ENCODE measurements at regions not wholly inside any gene's neighbourhood (a gene's known extent, or its start where the extent isn't known, plus 50 kb on each side); places are given as distances from the start of the nearest gene placed in this dataset.
A peak's percentile ranks its signal among the peaks of the same experiment; 100 is the strongest.

DNA sequence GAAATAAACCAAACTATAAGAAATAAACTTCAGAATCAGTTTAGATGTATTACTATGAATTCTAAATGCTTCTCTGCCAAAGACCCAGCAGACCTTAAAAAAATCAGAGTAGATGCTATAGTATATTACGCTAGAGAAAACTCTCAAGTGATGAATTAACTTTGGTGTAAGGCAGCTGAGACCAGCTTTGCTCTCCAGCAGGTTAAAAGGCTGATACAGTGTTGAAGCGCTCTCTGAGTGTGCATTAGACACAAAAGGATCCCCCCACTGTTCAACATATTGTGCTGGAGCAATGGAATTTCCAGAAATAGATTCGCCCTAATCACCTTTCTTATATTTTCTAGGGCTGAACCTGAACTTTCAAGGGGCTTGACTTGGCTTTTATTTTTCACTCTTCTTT is 190.0 kb downstream of the EFHB start:
- no peaks in the 10 kb centered on the region for H3K9me3 Mint-ChIP-seq
- no peak for ATAC-seq
- no peak for DNase-seq
- H3K4me3 Mint-ChIP-seq, result no peak overlapping the region
- H3K27ac Mint-ChIP-seq, result no peak overlapping the region
- H3K4me1 Mint-ChIP-seq, result no peaks in the 10 kb centered on the region
- no peaks in the 10 kb centered on the region for H3K27me3 Mint-ChIP-seq

DNA sequence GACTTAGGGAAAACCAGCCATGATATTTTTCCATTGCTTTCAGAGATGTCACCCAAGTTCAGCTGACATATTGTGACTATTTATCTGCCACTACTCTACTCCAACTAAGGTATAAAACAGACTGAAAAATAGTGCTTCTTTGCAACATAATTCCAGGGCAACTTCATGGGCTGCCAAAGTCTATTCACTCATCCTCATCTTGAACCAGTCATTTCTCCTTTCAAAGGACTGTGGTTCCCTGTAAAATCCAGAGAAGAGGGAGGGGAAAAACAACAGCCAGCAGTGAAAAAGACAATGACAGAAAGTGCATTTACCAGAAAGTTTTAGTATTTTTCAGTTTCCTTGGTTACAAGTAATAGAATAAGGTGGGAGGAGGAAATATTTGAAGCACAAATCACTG is 191.1 kb downstream of the EFHB start:
- Mint-ChIP-seq H3K4me3 (no peak overlapping the region), H3K27me3 (no peaks in the 10 kb centered on the region), H3K4me1 (no peaks in the 10 kb centered on the region), H3K27ac (no peak overlapping the region), H3K9me3 (no peaks in the 10 kb centered on the region)
- ATAC-seq (no peak), DNase-seq (no peak)

DNA sequence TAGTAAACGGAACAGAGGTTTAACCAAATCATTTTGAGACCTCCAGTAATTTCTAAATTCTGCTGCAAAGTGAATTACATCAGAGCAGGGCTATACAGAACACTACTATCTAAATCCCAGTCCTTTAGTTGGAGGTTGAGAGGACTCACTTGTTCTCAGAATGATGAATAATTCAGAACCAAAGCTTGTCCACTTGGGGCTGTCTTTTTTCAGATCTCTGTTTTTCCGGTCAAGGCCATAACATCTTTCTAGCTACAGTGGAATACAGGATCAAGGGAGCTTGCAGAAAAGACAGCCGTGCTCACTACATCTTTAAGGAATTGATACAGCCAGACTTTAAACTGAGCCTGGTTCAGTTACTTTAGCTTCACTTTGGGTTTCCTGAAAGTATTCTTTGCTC is 194.5 kb downstream of the EFHB start:
- Mint-ChIP-seq H3K27me3 (no peaks in the 10 kb centered on the region), H3K27ac (no peak overlapping the region), H3K4me1 (no peaks in the 10 kb centered on the region), H3K9me3 (no peaks in the 10 kb centered on the region), H3K4me3 (no peak overlapping the region)
- no peak for ATAC-seq
- DNase-seq, result no peak

DNA sequence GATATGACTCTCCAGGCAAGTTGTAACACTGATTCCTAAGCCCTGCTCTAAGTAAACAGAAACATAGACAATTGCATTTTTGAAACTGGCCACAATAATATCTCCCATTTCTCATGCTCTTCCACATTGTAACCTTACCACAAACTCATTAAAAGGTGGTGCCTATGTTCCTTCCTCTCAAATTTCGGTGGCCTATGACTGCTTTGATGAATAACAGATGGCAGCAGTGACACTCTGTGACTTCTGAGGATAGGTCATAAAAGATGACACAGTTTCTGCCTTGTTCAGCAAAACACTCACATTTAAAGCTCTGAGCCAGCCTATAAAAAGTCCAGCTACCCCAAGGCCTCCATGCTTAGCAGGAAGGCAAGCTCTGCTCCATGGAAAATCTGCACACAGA is 195.2 kb downstream of the EFHB start:
- H3K9me3 Mint-ChIP-seq, result no peaks in the 10 kb centered on the region
- H3K27me3 Mint-ChIP-seq, result no peaks in the 10 kb centered on the region
- H3K4me1 Mint-ChIP-seq, result no peaks in the 10 kb centered on the region
- DNase-seq, result no peak
- H3K4me3 Mint-ChIP-seq, result no peak overlapping the region
- H3K27ac Mint-ChIP-seq, result no peak overlapping the region
- no peak for ATAC-seq

DNA sequence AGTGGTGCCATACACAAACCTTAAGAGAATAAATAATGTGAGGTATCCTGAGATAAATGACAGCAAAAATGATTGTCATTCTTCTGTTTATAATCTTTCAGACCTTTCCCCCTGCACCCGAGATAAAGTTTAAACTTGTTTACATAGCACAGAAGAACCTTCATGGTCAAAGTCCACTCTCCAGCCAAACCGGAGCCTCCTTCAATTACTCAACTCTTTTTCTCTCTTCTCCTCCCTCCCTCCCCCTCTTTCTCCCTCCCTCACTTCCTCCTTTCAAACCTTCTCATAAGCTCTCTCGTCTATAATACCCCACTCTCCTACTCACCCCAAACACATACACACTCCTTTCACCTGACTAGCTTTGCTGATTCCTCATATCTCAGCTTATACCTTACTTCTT is 198.9 kb downstream of the EFHB start:
- ATAC-seq (no peak), DNase-seq (no peak)
- H3K9me3 Mint-ChIP-seq, result no peaks in the 10 kb centered on the region
- H3K4me1 Mint-ChIP-seq, result no peaks in the 10 kb centered on the region
- no peak overlapping the region for H3K4me3 Mint-ChIP-seq
- H3K27ac Mint-ChIP-seq, result no peak overlapping the region
- H3K27me3 Mint-ChIP-seq, result no peaks in the 10 kb centered on the region

DNA sequence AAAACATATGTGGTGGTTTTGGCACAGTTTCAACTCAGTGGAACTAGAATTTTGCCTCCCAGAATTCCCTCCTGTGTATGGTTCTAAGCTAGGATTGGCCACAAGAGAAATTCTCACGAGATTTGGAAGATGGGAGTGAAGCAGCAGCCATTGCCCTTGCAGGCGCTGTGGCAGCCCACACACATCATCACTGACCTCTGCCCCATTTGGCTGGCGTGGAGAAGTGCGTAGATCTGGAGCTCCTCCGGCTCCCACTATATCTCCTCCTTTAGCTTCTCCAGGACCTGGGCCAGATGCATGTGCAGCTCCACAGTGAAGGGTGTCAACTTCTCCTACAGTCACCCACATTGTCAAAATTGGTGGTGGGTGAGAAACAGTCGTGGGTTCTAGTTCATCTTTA is 199.6 kb downstream of the EFHB start:
- H3K4me3 Mint-ChIP-seq, result no peak overlapping the region
- no peaks in the 10 kb centered on the region for H3K27me3 Mint-ChIP-seq
- H3K9me3 Mint-ChIP-seq, result no peaks in the 10 kb centered on the region
- H3K4me1 Mint-ChIP-seq, result no peaks in the 10 kb centered on the region
- H3K27ac Mint-ChIP-seq, result no peak overlapping the region
- ATAC-seq (no peak), DNase-seq (no peak)

DNA sequence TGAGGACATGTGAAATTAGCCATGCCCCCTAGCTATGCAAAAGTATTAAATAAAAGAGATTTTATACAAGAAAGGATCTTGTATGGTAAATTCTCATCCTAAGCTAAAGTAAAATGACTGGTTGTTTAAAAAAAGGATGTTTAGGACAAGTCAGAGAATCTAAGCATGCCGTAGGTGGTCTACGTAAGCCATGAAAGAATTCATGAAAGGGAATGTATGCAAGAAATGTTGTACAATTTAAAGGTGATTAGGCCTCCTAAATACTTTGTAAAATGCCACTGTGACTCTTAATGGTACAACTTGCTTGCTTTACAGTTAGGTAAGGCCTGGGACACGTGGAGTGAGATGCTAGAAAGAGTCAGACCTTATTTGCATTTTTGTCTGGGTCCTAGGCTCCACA is 209.0 kb downstream of the EFHB start:
- no peak for ATAC-seq
- Mint-ChIP-seq H3K4me3 (no peak overlapping the region), H3K27ac (no peak overlapping the region)

DNA sequence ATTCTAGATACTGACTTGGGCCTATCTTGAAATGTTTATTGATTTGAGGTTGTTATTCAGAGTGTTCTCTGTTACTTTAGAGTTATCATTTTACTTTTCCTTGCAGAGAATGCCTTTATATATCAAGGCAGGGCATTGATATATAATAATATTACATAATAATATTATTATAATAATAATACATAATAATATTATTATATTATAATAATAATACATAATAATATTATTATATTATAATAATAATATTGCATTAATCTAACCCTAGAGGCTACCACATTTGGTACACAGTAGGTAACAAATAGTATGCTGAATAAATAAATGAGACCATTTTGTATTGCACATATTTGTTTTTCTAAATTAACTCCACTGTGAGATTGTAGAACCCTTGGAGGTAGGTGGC is 216.3 kb downstream of the EFHB start:
- H3K27me3 Mint-ChIP-seq, result no peaks in the 10 kb centered on the region
- no peaks in the 10 kb centered on the region for H3K4me1 Mint-ChIP-seq
- ATAC-seq (no peak), DNase-seq (no peak)
- H3K27ac Mint-ChIP-seq, result no peak overlapping the region
- H3K4me3 Mint-ChIP-seq, result no peak overlapping the region
- H3K9me3 Mint-ChIP-seq, result no peaks in the 10 kb centered on the region

More for the DNA sequence above, 209.0 kb downstream of the EFHB start:
- DNase-seq, result no peak
- Mint-ChIP-seq H3K27me3 (no peaks in the 10 kb centered on the region), H3K9me3 (no peaks in the 10 kb centered on the region), H3K4me1 (no peaks in the 10 kb centered on the region)

DNA sequence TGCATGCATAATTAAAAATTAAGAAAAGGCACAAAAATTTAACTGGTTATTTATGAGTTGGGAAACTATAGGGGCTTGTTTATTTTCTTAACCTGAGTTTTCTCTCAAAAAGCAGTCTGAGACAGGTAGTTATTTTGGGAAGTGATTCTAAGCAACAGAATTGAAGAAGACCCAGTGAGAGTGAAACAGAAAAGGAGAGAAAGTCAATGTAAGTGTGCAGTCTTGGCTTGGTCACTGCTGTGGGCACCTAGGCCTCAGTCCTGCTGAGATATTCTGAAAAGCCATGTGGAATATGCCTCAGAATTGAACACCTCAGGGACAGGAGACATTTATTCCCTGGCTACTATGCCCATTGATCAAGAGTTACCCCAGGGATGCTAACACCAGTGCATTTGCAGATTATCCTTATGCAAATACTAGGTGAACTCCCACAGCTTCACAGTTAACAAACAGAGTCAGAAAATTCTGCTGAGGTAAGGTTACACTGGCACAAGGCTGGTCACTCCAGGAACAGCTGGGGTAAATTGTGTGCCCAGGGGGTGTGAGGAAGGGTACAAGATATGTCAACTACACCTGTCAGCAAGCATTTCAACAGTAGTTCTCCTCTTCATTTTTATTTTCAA is 222.7 kb downstream of the EFHB start:
- DNase-seq (no peak), ATAC-seq (no peak)
- H3K4me1 Mint-ChIP-seq, result no peaks in the 10 kb centered on the region
- H3K27ac Mint-ChIP-seq, result no peak overlapping the region
- no peaks in the 10 kb centered on the region for H3K27me3 Mint-ChIP-seq
- H3K4me3 Mint-ChIP-seq, result no peak overlapping the region
- no peaks in the 10 kb centered on the region for H3K9me3 Mint-ChIP-seq

DNA sequence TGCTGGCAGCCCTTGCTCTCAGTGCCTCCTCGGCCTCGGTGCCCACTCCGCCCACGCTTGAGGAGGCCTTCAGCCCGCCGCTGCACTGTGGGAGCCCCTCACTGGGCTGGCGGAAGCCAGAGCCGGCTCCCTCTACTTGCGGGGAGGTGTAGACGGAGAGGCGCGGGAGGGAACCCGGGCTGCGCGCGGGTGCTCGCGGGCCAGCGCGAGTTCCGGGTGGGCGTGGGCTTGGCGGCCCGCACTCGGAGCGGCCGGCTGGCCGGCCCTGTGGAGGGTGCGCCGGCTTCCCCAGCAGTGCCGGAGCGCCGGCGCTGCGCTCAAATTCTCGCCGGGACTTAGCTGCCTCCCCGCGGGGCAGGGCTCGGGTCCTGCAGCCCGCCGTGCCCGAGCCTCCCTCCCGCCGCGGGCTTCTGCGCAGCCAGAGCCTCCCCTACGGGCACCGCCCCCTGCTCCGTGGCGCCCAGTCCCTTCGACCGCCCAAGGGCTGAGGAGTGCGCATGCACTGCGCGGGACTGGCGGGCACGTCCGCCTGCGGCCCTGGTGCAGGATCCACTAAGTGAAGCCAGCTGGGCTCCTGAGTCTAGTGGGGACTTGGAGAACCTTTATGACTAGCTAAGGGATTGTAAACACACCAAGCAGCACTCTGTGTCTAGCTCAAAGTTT is 231.5 kb downstream of the EFHB start:
- DNase-seq (peak in 1 of 2 donors; percentile 21), ATAC-seq (peak; percentile 88)
- Mint-ChIP-seq H3K9me3 (peaks cover 0 to 6% of the 10 kb centered on the region in 2 donors), H3K27ac (no peak overlapping the region), H3K4me1 (no peaks in the 10 kb centered on the region), H3K4me3 (no peak overlapping the region), H3K27me3 (peaks cover 6% of the 10 kb centered on the region)

DNA sequence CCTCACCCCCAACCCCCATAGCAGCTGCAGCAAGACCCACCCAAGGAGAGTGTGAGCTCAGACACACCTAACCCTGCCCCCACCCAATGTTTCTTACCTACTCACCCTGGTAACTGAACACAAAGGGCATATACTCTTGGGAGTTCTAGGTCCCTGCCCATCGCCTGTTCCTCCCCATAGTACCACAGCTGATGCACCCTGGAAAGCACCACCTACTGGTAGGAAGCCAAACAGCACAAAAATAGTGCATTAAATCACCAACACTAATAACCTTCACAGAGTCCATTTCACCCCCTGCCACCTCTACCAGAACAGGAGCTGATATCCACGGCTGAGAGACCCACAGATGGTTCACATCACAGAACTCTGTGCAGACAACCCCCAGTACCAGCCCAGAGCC is 245.2 kb downstream of the EFHB start:
- no peaks in the 10 kb centered on the region for H3K27me3 Mint-ChIP-seq
- ATAC-seq, result no peak
- H3K9me3 Mint-ChIP-seq, result peaks cover 17 to 52% of the 10 kb centered on the region in 2 donors
- H3K4me1 Mint-ChIP-seq, result no peaks in the 10 kb centered on the region
- no peak for DNase-seq
- no peak overlapping the region for H3K27ac Mint-ChIP-seq
- H3K4me3 Mint-ChIP-seq, result no peak overlapping the region

DNA sequence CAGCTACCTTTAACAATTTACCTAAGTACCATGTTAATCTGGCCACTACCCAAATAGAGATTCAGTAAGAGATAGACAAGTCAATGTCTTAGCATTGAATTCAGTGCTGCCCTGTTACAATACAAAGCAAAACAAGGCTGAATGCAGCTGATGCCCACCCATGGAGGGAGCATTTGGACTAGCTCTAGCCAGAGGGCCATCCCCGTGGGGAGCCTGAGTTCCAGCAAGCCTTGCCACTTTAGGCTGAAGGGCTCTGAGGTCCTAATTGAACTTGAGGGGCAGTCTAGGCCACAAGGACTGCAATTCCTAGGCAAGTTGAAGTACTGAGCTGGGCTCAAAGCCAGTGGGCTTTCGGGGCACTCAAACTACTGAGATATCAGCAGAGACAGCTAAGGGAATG is 265.9 kb downstream of the EFHB start:
- H3K27ac Mint-ChIP-seq, result no peak overlapping the region
- H3K4me1 Mint-ChIP-seq, result no peaks in the 10 kb centered on the region
- H3K4me3 Mint-ChIP-seq, result no peak overlapping the region
- DNase-seq (no peak), ATAC-seq (peak; percentile 23)
- H3K9me3 Mint-ChIP-seq, result no peaks in the 10 kb centered on the region
- H3K27me3 Mint-ChIP-seq, result no peaks in the 10 kb centered on the region

DNA sequence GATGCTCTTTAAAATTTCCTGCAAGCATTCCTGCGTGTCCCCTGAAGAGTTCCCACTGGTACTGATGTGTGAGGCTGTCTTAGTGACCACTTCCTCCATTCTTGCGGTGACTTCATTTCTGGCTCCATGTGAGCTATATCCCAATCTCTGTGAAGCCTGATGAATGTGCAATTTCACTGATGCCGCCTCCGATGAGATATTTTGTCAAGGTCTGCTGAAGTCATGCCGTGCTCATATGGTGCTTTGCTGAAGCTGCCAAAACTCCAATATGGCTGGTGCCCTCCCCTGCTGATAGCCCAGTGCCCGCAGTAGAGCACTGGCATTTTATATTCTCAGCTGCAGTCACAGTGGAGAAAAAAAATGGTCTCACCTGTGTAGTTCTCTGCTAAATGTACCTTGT is 271.5 kb downstream of the EFHB start:
- DNase-seq, result no peak
- no peak overlapping the region for H3K4me3 Mint-ChIP-seq
- peaks cover 0 to 5% of the 10 kb centered on the region in 2 donors for H3K9me3 Mint-ChIP-seq
- no peak for ATAC-seq
- no peaks in the 10 kb centered on the region for H3K4me1 Mint-ChIP-seq
- no peaks in the 10 kb centered on the region for H3K27me3 Mint-ChIP-seq
- H3K27ac Mint-ChIP-seq, result no peak overlapping the region

DNA sequence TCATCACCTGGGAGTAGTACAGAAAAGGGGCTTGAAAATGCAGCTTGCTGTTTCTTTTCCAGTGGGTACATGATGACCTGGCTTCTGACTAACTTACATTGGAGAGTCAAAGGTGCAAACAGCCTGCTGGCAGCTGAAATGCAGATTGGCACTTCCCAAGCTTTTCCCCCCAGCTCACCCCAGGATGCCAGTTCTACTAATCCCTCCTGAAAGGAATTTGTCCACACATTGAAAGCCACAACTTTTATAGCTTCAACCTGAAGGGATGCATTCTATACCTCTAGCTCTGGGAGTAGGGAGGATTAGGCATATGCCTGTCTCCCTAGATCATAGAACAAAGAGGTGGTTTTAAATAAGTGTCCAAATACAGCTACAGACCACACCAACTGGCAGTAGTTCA is 281.7 kb downstream of the EFHB start:
- no peaks in the 10 kb centered on the region for H3K4me1 Mint-ChIP-seq
- H3K27ac Mint-ChIP-seq, result no peak overlapping the region
- DNase-seq (no peak), ATAC-seq (no peak)
- H3K27me3 Mint-ChIP-seq, result no peaks in the 10 kb centered on the region
- peaks cover 22 to 40% of the 10 kb centered on the region in 2 donors for H3K9me3 Mint-ChIP-seq
- no peak overlapping the region for H3K4me3 Mint-ChIP-seq

DNA sequence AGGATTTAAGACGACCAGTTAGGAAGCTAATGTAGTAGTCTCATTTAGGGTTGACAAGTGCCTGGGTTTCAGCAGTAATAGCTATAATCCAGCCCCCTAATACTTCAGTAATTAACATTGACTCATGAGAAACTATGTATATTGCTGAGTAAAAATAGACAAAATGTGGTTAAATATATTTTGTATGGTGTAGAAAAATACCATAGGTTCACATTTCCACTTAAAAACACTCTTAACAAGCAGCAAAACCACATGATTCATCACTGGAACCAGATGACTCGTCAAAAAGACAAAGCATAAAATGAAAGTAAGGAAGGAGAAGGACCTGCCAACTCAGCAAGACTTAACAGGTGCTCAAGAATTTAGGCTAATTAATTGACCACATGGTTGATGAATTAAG is 288.9 kb downstream of the EFHB start:
- Mint-ChIP-seq H3K27ac (no peak overlapping the region), H3K4me1 (no peaks in the 10 kb centered on the region), H3K9me3 (peaks cover 6% of the 10 kb centered on the region in 2 donors), H3K4me3 (no peak overlapping the region), H3K27me3 (no peaks in the 10 kb centered on the region)
- ATAC-seq (no peak), DNase-seq (no peak)

DNA sequence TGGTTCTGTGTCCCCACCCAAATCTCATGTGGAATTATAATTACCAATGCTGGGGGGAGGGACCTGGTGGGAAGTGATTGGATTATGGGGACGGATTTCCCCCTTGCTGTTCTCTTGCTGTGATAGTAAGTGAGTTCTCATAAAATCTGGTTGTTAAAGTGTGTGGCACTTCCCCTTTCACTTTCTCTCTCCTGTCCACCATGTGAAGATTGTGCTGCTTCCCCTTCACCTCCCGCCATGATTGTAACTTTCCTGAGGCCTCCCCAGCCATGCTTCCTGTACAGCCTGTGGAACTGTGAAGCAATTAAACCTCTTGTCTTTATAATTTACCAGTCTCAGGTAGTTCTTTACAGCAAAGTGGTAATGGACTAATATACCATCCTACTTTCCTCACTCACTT is 289.6 kb downstream of the EFHB start:
- Mint-ChIP-seq H3K9me3 (peaks cover 0 to 6% of the 10 kb centered on the region in 2 donors), H3K4me1 (no peaks in the 10 kb centered on the region), H3K27ac (no peak overlapping the region), H3K4me3 (no peak overlapping the region), H3K27me3 (no peaks in the 10 kb centered on the region)
- ATAC-seq, result no peak
- DNase-seq, result no peak

DNA sequence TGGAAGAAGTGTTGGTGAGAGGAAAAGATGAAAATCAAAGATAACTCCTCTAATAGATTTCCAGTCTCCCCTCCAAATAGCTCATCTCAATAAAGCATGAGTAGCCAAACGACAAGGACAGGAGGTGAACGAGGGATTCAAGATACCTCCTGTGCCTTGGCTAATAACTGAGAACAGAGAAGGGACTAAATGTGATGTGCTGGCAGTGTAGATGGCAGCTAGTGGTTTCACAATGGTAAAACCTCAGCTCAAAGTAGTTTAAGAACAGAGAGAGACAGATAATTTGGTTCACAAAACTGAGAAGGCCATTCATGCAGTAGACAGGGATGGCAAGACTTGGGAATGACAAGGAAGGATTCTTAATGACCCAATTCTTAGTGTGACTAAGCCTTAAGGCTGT is 292.6 kb downstream of the EFHB start:
- H3K27ac Mint-ChIP-seq, result no peak overlapping the region
- H3K4me3 Mint-ChIP-seq, result no peak overlapping the region
- H3K9me3 Mint-ChIP-seq, result peaks cover 11 to 12% of the 10 kb centered on the region in 2 donors
- H3K4me1 Mint-ChIP-seq, result no peaks in the 10 kb centered on the region
- no peaks in the 10 kb centered on the region for H3K27me3 Mint-ChIP-seq
- ATAC-seq, result no peak
- DNase-seq, result no peak

All from stimulated activated naive CD8-positive, alpha-beta T cell treated with anti-CD3 and anti-CD28 coated beads, Interleukin-15, amount 100 ng/mL, for 72 hours (primary cell).